Raji (cell line): ENCODE measurements at regions not wholly inside any gene's neighbourhood (a gene's known extent, or its start where the extent isn't known, plus 50 kb on each side); places are given as distances from the start of the nearest gene placed in this dataset.

ENCODE experiments used
- POLR2A ChIP-seq: IDR thresholded peaks from 2 replicates; pipeline ENCODE4 v1.6.1; 2011; ENCODE audit warnings: low read depth, low read length, control low read depth; ENCODE audit not compliant: insufficient read depth

DNA sequence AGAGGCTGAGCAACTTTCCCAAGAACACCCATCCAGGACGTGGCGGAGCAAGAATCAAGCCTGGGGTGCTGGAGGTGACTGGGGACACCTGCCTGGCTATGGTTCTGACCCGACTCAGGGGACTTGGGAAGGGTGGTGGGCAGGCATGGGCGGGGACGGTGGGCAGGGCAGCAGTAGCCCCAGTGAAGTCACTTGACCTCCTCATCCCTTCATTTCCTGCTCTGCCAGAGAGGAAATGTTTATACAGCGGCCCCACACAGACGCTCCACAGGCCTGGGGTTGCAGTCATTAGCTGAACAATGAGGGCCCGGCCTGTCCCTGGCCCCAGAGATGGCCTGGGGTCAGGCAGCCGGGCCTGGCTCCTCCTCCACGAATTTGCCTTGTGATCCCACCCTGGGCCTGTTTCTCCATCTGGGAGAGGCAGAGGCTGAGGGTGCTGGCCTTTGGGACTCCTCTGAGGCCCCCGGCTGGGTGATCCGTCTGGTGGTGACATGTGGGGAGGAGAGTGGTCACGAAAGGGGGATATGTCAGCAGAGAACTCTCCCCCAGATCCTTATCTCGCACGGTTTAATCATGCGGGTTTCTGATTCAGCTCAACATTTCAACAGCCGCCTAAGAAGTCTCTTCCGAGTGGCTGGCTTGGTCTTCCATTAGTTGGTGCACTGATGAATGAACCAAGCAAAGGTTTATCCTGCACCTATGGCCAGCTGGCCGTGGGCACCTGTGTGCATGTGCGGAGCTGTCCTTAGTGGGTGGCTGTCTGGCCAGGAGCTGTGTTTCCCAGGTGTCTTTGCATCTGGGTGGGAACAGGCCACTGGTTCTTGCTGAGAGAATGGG lies 175.9 kb downstream of the IRF8 start:
- TF ChIP-seq POLR2A: no peak

DNA sequence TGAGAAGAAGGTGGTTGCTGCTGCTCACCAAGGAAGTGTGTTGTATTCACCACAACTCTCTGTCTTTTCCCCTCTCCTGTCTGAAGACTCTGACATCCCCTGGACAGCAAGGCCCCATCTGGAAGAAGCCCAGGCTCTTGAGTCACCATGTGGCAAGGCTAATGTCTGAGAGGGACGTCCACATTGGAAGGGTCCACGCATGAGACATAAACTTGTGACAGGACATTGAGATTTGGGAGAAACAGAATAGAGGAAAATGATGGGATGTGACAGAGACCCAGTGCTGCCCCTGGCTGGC lies 176.5 kb downstream of the IRF8 start:
- no peak for TF ChIP-seq POLR2A

DNA sequence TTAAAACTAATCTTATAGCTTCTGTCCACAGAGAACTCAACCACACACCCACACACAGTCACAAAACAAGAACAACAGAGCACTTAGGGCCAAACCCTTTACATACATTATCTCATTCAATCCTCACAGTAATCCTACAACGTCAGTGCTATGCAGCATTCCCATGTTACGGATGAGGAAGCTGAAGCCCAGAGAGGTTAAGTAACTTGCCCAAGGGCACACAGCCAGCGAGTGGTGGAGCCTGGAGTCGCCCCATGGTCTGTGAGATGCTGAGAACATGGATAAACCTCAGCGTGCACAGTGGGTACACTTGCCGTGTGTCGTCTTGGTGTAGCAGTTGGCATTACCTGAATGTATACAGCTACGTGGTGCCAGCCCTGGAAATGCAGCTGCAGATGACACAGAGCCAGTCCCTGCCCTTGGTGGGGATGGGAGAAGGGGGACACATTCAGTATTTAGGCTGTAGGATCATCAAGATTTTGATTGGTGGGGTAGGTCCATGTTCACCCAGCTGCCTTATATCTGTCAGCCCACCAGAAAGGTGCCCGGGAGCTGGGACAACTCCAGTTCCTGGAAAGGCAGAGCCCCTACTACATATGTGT lies 177.0 kb downstream of the IRF8 start:
- no peak for TF ChIP-seq POLR2A

DNA sequence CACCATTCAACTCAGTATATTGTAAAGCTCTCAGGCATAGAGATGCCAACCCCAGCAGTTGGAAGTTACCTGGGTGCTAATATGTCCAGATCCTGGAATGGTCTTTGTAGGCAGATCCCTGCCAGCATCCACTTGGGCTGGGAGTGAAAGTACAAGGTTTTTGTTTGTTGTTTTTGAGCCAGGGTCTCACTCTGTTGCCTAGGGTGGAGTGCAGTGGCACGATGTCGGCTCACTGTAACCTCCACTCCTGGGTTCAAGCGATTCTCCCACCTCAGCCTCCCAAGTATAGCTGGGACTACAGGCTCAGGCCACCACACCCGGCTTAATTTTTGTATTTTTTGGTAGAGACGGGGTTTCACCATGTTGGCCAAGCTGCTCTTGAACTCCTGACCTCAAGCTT lies 177.6 kb downstream of the IRF8 start:
- TF ChIP-seq POLR2A: no peak

DNA sequence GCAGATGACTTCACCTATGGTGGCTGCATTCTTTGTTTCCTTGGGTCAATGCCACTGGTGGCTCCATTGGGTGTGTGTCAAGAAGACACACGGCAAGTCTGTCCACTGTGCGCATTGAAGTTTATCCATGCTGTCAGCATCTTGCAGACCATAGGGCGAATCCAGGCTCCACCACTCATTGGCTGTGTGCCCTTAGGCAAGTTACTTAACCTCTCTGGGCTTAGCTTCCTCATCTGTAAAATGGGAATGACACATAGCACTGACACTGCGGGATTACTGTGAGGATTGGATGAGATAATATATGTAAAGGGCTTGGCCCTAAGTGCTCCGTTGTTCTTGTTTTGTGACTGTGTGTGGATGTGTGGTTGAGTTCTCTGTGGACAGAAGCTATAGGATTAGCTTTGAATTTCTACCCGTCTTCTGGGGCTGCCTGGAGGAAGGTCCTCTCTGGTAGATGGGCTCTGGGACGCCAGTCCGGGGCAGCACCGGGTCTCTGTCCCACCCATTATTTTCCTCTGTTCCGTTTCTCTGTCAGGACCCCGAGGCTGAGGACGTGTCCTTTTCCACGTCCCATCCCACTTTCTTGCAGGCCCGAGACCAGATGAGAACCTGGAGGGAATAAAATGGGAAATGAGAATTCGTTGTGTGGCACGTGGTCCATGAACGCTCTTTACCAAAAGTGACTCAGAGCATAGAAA lies 178.4 kb downstream of the IRF8 start:
- no peak for TF ChIP-seq POLR2A

DNA sequence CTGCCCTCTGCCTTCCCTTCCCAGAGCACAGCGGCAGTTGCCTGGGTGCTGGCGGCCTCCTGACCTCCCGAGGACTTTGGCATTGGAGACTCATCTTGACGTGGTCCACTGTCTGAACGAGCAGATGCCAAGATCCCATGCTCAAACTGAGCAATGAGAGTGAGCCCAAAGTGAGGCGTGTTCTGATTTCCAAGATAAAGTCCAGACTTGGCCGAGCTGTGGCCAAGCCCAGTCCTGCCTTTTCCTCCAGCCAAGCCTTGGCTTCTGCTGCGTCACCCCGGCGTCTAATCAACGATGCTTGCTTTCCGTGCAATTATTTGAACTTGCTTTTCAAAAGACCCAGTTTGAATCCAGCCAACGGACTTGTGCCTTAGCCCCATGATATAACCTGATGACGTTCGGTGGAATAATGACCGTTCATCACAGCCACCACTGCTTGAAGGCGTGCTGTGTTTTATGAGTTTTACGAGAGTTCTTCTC lies 179.2 kb downstream of the IRF8 start:
- TF ChIP-seq POLR2A: no peak

DNA sequence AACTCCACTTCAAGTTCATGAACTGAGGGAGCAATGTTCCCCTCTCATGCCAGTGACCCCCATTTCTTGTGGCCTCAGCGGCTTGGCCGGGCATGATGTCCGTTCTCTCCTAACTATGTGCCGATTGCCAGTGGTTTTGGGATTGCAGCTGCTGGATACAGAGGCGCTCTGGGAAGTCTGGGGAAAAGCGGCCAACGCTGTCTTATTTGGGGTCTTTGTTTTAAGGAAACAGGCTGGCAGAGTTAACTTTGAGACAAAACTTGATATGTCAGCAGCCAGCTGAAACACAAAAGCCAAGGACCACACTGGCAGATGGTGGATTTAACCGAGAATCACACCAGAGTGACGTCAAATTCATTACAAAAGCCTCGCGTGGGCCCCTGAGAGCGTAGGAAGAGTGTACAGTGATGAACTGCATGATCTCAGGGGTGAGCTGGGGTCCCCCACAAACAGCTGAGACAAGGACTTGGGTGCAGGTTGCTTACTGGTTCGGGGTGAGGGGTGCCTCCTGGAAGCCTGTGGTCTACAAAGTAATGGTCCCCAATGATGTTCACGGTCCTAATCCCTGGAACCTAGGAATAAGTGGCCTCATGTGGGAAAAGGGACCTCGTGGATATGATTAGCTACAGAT lies 180.4 kb downstream of the IRF8 start:
- TF ChIP-seq POLR2A: no peak

DNA sequence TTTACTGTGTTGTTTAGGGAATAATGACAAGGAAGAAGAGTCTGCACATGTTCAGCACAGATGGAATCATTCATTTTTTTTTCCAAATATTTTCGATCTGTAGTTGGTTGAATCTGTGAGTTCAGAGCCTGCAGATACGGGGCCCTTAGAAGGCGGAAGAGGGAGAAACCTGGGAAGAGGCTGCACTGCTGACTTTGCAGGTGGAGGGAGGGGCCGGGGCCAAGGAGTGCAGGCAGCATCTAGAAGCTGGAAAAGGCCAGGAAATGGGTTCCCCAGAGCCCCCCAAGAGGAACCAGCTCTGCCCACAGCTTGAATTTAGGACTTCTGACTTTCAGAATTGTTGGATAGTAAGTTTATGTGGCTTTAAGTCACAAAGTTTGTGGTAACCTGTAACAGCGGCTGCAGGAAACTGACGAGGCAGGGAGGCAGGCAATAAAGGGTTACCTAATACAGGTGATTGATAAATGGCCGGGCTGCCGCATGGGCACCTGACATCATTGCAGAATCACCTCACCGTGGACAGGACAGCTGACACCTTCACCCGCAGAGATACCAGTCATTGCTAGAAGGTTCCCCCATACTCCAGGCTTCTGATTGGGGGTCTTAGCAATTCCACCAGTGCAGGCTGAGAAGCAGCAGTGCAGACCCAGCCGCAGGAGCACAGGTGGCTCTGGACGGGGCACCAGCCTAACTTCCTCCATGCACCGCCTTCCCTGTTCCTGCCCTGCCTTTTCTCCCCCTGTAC lies 181.3 kb downstream of the IRF8 start:
- no peak for TF ChIP-seq POLR2A

DNA sequence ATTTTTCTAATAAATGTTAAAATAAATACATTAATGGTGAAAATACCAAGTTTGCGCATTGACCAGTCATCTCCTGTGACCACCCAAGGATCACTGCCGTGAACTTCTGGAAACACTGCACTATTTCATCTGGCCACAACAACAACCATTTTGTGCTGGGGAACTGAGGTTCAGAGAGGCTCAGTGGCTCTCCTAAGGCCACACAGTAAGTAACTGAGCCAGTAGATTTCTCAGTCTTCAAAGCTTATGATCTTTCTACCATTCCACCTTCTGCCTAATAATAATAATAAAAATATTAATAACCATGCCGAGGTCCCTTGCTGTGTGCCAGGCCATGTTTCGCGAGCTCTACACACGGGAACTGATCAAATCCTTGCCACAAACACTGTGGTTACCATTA lies 182.0 kb downstream of the IRF8 start:
- no peak for TF ChIP-seq POLR2A

DNA sequence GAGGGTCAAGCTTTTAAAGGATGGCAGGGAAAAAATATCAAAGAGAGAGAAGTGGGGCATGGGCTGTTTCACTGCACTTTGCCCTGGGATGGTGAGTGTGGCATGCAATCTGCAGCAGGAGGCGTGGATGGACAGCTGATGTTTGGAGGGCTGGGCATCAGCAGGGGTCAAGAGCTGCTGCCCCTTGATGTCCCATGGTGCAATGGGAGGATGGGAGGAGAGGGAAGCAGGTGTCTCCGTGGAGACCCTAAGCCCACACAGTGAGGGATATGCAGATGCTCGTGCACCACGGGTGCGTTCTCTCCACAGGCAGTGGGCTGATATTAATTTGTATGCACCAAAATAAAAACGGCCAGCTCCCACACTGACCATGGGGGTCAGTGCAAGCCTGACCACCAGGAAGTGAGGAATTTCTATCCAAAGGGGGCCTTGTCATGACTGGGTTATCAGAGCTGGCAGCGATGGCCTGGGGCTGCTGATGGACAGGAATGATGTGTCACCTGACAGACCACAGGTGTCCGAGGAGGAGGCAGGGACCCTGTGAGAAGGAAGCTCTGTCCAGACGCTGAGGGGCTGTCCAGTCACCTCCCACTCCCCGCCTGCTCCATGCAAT lies 183.6 kb downstream of the IRF8 start:
- TF ChIP-seq POLR2A: no peak

DNA sequence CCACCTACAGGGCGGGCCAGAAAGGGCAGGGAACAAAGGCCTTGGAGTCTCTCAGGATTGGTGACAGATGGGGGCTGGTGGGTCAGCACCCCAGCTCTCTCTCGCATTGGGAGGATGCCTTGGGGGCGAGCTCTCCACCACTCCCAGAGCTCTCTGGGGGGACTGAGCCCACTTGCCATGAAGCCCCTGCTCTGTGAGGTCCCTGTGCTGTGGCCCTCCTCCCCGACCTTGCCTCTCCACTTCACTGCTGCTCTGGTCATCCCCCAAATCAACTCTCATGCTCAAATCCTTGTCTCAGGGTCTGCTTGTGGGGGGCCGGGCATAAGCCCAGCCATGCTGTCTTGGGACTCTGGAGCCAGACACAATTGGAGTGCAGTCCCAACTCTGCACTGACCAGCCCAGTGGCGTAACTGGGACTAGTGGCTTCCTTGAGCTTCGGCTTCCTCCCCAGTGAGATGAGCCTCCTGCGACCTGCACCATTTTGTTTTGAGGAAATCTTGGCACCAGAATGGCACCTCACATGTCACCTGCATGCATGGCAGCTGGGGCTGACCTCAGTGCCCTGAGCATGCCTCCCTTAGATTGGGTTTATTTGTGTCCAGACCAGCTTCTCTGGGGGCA lies 184.5 kb downstream of the IRF8 start:
- TF ChIP-seq POLR2A: no peak

DNA sequence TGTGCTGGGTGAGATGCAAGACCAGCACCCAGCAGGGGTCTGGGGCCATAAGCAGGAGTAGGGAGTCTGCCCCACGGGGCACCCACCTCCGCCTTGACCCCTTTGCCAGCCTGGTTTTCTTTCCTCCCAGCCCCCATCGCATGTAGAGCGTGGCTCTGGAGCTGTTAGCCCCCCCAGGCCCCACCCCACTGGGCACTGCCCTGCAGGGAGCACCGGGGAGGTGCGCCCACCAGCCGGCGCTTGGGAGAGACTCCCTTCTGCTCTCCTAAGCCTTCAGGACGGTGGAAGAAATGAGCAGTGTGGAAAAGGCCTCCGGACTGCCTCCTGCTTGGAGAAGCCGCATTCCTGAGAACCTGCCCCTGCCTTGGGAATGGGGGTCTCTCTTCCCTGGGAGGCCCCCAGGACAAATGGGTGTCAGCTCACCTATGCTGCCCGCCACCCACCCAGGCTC lies 186.2 kb downstream of the IRF8 start:
- TF ChIP-seq POLR2A: no peak

DNA sequence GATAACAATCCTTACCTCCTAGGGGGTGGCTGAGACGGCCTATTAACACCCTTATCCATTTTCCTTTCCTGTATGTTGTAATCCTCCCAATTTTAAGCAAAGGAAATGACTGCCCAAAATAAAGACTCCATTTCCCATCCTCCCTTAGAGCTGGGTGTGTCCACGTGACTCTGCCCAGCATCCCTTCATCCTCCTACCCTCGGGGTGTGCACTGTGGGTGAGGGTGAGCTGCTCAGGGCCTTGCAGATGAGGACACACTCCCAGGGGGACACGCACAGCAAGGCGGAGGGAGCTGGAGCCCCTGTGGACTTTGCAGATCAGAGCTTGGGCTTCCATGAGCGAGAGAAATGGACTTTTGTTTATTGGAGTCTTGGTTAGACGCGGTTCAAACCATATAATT lies 186.8 kb downstream of the IRF8 start:
- no peak for TF ChIP-seq POLR2A

DNA sequence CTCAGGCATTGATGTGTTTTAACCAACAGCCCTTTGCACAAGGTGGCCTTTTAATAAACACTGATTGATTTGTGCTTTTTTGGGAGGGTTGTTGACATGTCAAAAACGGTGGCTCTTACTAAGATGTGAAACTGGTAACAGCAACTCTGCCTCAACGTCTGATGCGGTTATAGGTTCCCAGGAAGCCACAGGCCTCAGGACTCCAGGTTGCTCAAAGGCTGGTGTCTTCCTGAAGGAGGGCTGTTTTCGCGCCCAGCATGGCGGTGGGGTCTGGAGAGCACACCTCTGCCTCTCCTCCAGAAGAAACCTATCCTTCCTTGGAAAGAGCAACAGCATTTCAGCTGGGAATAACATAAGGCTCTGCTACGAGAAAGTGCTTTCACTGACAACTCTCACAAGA lies 187.5 kb downstream of the IRF8 start:
- TF ChIP-seq POLR2A: no peak
